ENCODE measurements at regions not wholly inside any gene's neighbourhood (a gene's known extent, or its start where the extent isn't known, plus 50 kb on each side); places are given as distances from the start of the nearest gene placed in this dataset.

DNA sequence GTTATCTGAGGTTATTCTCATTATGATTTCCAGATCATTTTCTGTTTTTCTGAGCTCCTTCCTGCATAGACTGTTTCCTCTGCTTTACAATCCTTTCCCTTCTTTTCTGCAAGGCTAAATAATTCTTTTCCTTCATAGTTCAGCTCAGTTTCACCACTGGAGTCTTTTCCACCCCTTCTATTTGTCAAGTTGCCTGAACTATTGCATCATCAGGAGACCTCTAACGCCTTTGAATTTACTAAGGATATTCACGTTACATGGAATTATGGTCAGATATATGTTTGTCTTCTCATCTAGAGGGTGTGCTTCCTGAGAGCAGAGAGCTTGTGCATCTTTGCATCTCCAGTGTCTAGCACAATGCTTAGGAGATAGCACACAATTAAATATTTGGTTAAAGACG is 140.4 kb upstream of the CA10 start:
- TF ChIP-seq EZH2phosphoT487 (IDR thresholded peaks at IDR 0.05; ENCODE audit: low read depth) = no peak
- TF ChIP-seq, protein P1, sequence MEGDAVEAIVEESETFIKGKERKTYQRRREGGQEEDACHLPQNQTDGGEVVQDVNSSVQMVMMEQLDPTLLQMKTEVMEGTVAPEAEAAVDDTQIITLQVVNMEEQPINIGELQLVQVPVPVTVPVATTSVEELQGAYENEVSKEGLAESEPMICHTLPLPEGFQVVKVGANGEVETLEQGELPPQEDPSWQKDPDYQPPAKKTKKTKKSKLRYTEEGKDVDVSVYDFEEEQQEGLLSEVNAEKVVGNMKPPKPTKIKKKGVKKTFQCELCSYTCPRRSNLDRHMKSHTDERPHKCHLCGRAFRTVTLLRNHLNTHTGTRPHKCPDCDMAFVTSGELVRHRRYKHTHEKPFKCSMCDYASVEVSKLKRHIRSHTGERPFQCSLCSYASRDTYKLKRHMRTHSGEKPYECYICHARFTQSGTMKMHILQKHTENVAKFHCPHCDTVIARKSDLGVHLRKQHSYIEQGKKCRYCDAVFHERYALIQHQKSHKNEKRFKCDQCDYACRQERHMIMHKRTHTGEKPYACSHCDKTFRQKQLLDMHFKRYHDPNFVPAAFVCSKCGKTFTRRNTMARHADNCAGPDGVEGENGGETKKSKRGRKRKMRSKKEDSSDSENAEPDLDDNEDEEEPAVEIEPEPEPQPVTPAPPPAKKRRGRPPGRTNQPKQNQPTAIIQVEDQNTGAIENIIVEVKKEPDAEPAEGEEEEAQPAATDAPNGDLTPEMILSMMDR (IDR thresholded peaks at IDR 0.05; ENCODE audit: low read depth, low read length) = no peak
- H3K4me2 ChIP-seq (ENCODE audit: low read length) = peak overlapping the region; percentile 24; the same call in 1 of the 2 replicates
- H3K27ac ChIP-seq (ENCODE audit: low read length) = no peak overlapping the region
- H3K9ac ChIP-seq (ENCODE audit: low read length) = no peak overlapping the region
- no peaks in the 10 kb centered on the region for H3K79me2 ChIP-seq (ENCODE audit: low read length)
- H3K4me3 ChIP-seq (ENCODE audit: low read length) = peak overlapping the region; percentile 59; the same call in 1 of the 2 replicates
- 0 out of 2 replicates have a peak, but pooled peaks cover 2% of the 10 kb centered on the region for H3K4me1 ChIP-seq (ENCODE audit: low read length)
- H2AFZ ChIP-seq (ENCODE audit: low read depth, low read length) = no peak overlapping the region
- no peaks in the 10 kb centered on the region for H3K9me3 ChIP-seq (ENCODE audit: insufficient read depth, low read length)
- no peaks in the 10 kb centered on the region for H3K27me3 ChIP-seq (ENCODE audit: low read depth, low read length)
- no peaks in the 10 kb centered on the region for H4K20me1 ChIP-seq (ENCODE audit: insufficient read depth, low read length)
- no peaks in the 10 kb centered on the region for H3K36me3 ChIP-seq (replicated peaks; ENCODE audit: low read depth, low read length)

DNA sequence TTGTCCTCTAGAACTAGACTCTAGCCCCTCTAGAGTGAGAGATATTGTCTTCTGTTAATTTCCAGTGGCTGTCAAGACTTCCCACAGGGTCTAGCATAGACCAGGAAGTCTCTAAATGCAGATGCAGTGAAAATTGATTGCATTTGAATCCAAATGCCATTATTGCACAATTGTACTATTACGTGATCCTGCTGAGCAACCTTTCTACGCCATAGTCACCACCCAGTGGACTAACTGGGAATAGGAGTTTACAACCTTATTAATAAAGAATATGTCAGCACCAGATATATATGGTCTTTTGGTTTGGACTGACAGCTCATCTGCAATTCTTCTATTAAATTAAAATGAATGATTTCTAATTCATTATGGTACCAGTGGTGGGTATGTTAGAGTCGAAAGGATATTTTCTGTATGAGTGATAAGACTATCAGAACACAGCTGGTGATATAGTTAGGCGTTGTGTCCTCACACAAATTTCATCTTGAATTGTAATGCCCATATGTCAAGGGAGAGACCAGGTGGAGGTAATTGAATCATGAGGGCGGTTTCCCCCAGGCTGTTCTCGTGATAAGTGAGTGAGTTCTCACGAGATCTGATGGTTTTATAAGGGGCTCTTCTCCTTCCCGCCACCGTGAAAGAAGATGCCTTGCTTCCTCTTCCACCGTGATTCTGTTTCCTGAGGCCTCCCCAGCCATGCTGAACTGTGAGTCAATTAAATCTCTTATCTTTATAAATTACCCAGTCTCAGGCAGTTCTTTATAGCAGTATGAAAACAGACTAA is 138.9 kb upstream of the CA10 start:
- Histone ChIP-seq H2AFZ (ENCODE audit: low read depth, low read length) (no peak overlapping the region), H3K4me1 (ENCODE audit: low read length) (0 out of 2 replicates have a peak, but pooled peaks cover 2% of the 10 kb centered on the region)

DNA sequence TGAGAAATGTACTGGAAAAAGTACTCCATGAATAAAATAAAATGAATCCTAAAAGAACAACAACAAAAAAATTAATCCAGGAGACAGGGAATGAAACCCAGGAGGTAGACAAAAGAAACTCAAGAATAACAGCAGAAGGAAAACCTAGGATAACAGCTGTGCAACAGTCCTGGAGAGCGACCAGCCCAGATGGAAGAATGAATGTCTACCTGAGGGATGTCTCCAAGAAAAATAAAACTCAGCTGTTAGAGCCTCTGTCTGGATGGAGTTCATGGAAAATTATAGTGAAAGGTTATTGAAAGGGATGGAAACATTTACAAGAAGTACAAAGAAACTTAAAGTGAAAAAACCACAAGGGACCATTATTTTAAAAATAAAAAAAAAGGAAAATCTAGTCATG is 135.8 kb upstream of the CA10 start:
- H3K4me2 ChIP-seq (ENCODE audit: low read length) = no peak overlapping the region

More for the DNA sequence above, 138.9 kb upstream of the CA10 start:
- Histone ChIP-seq H3K27ac (ENCODE audit: low read length) (no peak overlapping the region), H4K20me1 (ENCODE audit: insufficient read depth, low read length) (no peaks in the 10 kb centered on the region), H3K4me2 (ENCODE audit: low read length) (peak overlapping the region; percentile 24; the same call in 1 of the 2 replicates), H3K27me3 (ENCODE audit: low read depth, low read length) (no peaks in the 10 kb centered on the region), H3K9ac (ENCODE audit: low read length) (peak overlapping the region; percentile 33), H3K79me2 (ENCODE audit: low read length) (no peaks in the 10 kb centered on the region), H3K4me3 (ENCODE audit: low read length) (peak overlapping the region; percentile 59), H3K36me3 (replicated peaks; ENCODE audit: low read depth, low read length) (no peaks in the 10 kb centered on the region), H3K9me3 (ENCODE audit: insufficient read depth, low read length) (no peaks in the 10 kb centered on the region)
- TF ChIP-seq EZH2phosphoT487 (IDR thresholded peaks at IDR 0.05; ENCODE audit: low read depth) = no peak
- TF ChIP-seq, protein P1 (IDR thresholded peaks at IDR 0.05; ENCODE audit: low read depth, low read length) = peak; percentile 44

DNA sequence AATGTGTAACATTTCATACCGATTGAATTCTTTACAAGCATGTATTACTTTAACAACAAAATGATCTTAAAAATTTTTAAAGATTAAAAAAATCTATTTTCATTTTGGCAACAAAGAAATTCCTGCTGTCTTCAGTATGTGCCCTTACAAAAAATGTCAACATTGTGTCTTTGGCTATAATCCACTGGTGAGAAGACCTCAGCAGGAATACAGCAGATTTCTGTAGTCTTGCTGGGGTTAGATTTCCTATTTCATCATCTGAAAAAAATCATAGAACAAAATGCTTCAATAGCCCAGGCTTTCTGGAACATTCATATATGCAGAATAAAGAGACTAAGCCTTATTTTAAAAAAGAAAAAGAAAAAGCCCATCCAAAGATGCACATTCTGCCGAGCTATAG is 129.1 kb upstream of the CA10 start:
- Histone ChIP-seq H3K27ac (ENCODE audit: low read length) (no peak overlapping the region), H3K4me2 (ENCODE audit: low read length) (no peak overlapping the region), H3K79me2 (ENCODE audit: low read length) (no peaks in the 10 kb centered on the region), H3K9ac (ENCODE audit: low read length) (no peak overlapping the region), H3K9me3 (ENCODE audit: insufficient read depth, low read length) (no peaks in the 10 kb centered on the region), H3K4me3 (ENCODE audit: low read length) (no peak overlapping the region), H3K36me3 (replicated peaks; ENCODE audit: low read depth, low read length) (no peaks in the 10 kb centered on the region), H4K20me1 (ENCODE audit: insufficient read depth, low read length) (no peaks in the 10 kb centered on the region), H3K27me3 (ENCODE audit: low read depth, low read length) (no peaks in the 10 kb centered on the region), H2AFZ (ENCODE audit: low read depth, low read length) (no peak overlapping the region), H3K4me1 (ENCODE audit: low read length) (no peaks in the 10 kb centered on the region)
- TF ChIP-seq, protein P1 (IDR thresholded peaks at IDR 0.05; ENCODE audit: low read depth, low read length) = no peak
- TF ChIP-seq EZH2phosphoT487 (IDR thresholded peaks at IDR 0.05; ENCODE audit: low read depth) = no peak

More for the DNA sequence above, 135.8 kb upstream of the CA10 start:
- TF ChIP-seq EZH2phosphoT487 (IDR thresholded peaks at IDR 0.05; ENCODE audit: low read depth) = no peak
- TF ChIP-seq, protein P1 (IDR thresholded peaks at IDR 0.05; ENCODE audit: low read depth, low read length) = no peak
- H3K36me3 ChIP-seq (replicated peaks; ENCODE audit: low read depth, low read length) = no peaks in the 10 kb centered on the region
- no peak overlapping the region for H2AFZ ChIP-seq (ENCODE audit: low read depth, low read length)
- 0 out of 2 replicates have a peak, but pooled peaks cover 2% of the 10 kb centered on the region for H3K4me1 ChIP-seq (ENCODE audit: low read length)
- H3K79me2 ChIP-seq (ENCODE audit: low read length) = no peaks in the 10 kb centered on the region
- H3K27ac ChIP-seq (ENCODE audit: low read length) = no peak overlapping the region
- H3K9ac ChIP-seq (ENCODE audit: low read length) = no peak overlapping the region
- H3K9me3 ChIP-seq (ENCODE audit: insufficient read depth, low read length) = no peaks in the 10 kb centered on the region
- H4K20me1 ChIP-seq (ENCODE audit: insufficient read depth, low read length) = no peaks in the 10 kb centered on the region
- H3K4me3 ChIP-seq (ENCODE audit: low read length) = no peak overlapping the region
- no peaks in the 10 kb centered on the region for H3K27me3 ChIP-seq (ENCODE audit: low read depth, low read length)
